GM21576 (cell line): ENCODE measurements at regions not wholly inside any gene's neighbourhood (a gene's known extent, or its start where the extent isn't known, plus 50 kb on each side); places are given as distances from the start of the nearest gene placed in this dataset.

Experiments used
- ATAC-seq: cut with Tn5 transposase; IDR thresholded peaks from one replicate; pipeline ENCODE4 v1.9.1; 2021; ENCODE audit warnings: mild to moderate bottlenecking, moderate library complexity; ENCODE audit not compliant: unreplicated experiment

- no peak for ATAC-seq
Observed at GRCh38 chr22:46076651-46077339, 73.5 kb upstream of the PPARA start.

- no peak for ATAC-seq
Observed at GRCh38 chr22:46077669-46078099, 72.6 kb upstream of the PPARA start.

GRCh38 chr22:46078241-46079092, 71.9 kb upstream of the PPARA start:
- no peak for ATAC-seq

- ATAC-seq, result no peak
Observed at GRCh38 chr22:46079093-46079860, 71.0 kb upstream of the PPARA start.

- ATAC-seq, result no peak
Observed at GRCh38 chr22:46079861-46080821, 70.2 kb upstream of the PPARA start.

- ATAC-seq, result no peak
Observed at GRCh38 chr22:46081036-46081830, 69.1 kb upstream of the PPARA start.

- no peak for ATAC-seq
Observed at GRCh38 chr22:46081831-46082210, 68.5 kb upstream of the PPARA start.

- ATAC-seq, result no peak
Observed at GRCh38 chr22:46082633-46083032, 67.7 kb upstream of the PPARA start.

GRCh38 chr22:46083383-46084350, 66.7 kb upstream of the PPARA start:
- ATAC-seq, result no peak

GRCh38 chr22:46084376-46084775, 66.0 kb upstream of the PPARA start:
- no peak for ATAC-seq

GRCh38 chr22:46084943-46085827, 65.1 kb upstream of the PPARA start:
- ATAC-seq, result no peak

GRCh38 chr22:46085828-46086576, 64.3 kb upstream of the PPARA start:
- no peak for ATAC-seq

GRCh38 chr22:46086577-46087335, 63.6 kb upstream of the PPARA start:
- no peak for ATAC-seq

- ATAC-seq, result no peak
Observed at GRCh38 chr22:46087336-46087690, 63.0 kb upstream of the PPARA start.

- no peak for ATAC-seq
Observed at GRCh38 chr22:46087816-46088277, 62.5 kb upstream of the PPARA start.
